ENCODE measurements at regions not wholly inside any gene's neighbourhood (a gene's known extent, or its start where the extent isn't known, plus 50 kb on each side); places are given as distances from the start of the nearest gene placed in this dataset.
"Not testable (repeated sequence)": the region's sequence is repeated elsewhere in the genome, so short reads cannot be mapped to it uniquely, and the experiment has no call there.

GRCh38 chr3:125855006-125855405 is 114.0 kb upstream of the ROPN1B start:
- TF ChIP-seq POLR2A (IDR thresholded peaks at IDR 0.05; ENCODE audit: low read length); GATA1 (IDR thresholded peaks at IDR 0.05; ENCODE audit: low read depth, low read length): not testable (repeated sequence)
